ENCODE measurements at regions not wholly inside any gene's neighbourhood (a gene's known extent, or its start where the extent isn't known, plus 50 kb on each side); places are given as distances from the start of the nearest gene placed in this dataset.
"Not testable (repeated sequence)": the region's sequence is repeated elsewhere in the genome, so short reads cannot be mapped to it uniquely, and the experiment has no call there.

- DNase-seq: no peak
Observed at GRCh38 chr3:187795207-187795960, 50.1 kb upstream of the BCL6 start.

- DNase-seq: peak; percentile 25
Observed at GRCh38 chr3:187798126-187798525, 52.9 kb upstream of the BCL6 start.

GRCh38 chr3:187798531-187799530, 53.6 kb upstream of the BCL6 start:
- DNase-seq: peak; percentile 62

- DNase-seq: no peak
Observed at GRCh38 chr3:187799942-187800641, 54.8 kb upstream of the BCL6 start.

- DNase-seq: no peak
Observed at GRCh38 chr3:187801152-187801551, 55.9 kb upstream of the BCL6 start.

- DNase-seq: no peak
Observed at GRCh38 chr3:187802203-187802927, 57.1 kb upstream of the BCL6 start.

GRCh38 chr3:187802928-187803259, 57.6 kb upstream of the BCL6 start:
- no peak for DNase-seq

GRCh38 chr3:187804120-187804744, 59.0 kb upstream of the BCL6 start:
- no peak for DNase-seq

GRCh38 chr3:187804745-187805121, 59.5 kb upstream of the BCL6 start:
- DNase-seq: no peak

- DNase-seq: no peak
Observed at GRCh38 chr3:187805774-187806173, 60.5 kb upstream of the BCL6 start.

GRCh38 chr3:187807086-187807862, 62.0 kb upstream of the BCL6 start:
- DNase-seq: no peak

GRCh38 chr3:187808527-187808895, 63.2 kb upstream of the BCL6 start:
- no peak for DNase-seq

GRCh38 chr3:187809612-187809991, 64.3 kb upstream of the BCL6 start:
- DNase-seq: no peak

GRCh38 chr3:187810021-187810446, 64.8 kb upstream of the BCL6 start:
- DNase-seq: no peak

- DNase-seq: no peak
Observed at GRCh38 chr3:187811585-187812250, 66.5 kb upstream of the BCL6 start.

- DNase-seq: no peak
Observed at GRCh38 chr3:187812496-187812895, 67.2 kb upstream of the BCL6 start.

GRCh38 chr3:187813198-187813597, 67.9 kb upstream of the BCL6 start:
- no peak for DNase-seq

GRCh38 chr3:187817766-187818165, 72.5 kb upstream of the BCL6 start:
- not testable (repeated sequence) for DNase-seq

GRCh38 chr3:187821616-187822317, 76.5 kb upstream of the BCL6 start:
- DNase-seq: no peak

- no peak for DNase-seq
Observed at GRCh38 chr3:187822402-187822801, 77.1 kb upstream of the BCL6 start.

Data from NCI-H2107 (cell line).